ENCODE measurements at regions not wholly inside any gene's neighbourhood (a gene's known extent, or its start where the extent isn't known, plus 50 kb on each side); places are given as distances from the start of the nearest gene placed in this dataset.

DNA sequence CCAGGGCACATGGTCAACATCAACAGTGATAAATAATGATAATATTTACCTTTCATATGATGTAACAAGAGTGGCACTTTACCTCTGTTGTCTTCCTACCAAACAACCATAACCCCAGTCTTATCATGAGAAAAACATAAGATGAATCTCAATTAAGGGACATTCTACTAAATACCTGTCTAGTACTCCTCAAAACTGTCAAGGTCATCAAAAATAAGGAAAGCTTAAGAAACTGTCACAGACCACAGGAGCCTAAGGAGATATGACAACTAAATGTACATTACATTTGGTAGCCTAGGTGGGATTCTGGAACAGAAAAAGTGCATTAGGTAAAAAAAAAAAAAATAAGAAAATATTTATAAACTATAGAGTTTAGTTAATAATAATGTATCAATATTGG, 118.1 kb downstream of the CCDC34 start:
- Mint-ChIP-seq H3K27me3 (peaks cover 0 to 39% (median 19%) of the 10 kb centered on the region in 5 donors), H3K4me3 (no peak overlapping the region), H3K4me1 (no peaks in the 10 kb centered on the region), H3K9me3 (no peaks in the 10 kb centered on the region), H3K36me3 (no peaks in the 10 kb centered on the region), H3K27ac (no peak overlapping the region)
- CTCF ChIA-PET = no interaction called here
- H3K27me3 ChIP-seq (ENCODE audit: control insufficient read depth in 2 of 2, insufficient read depth in 2 of 2, low read length in 2 of 2) = no peaks in the 10 kb centered on the region
- no peaks in the 10 kb centered on the region for H3K9me3 ChIP-seq (ENCODE audit: control insufficient read depth in 2 of 3, low read length in 3 of 3)
- H3K27ac ChIP-seq (ENCODE audit: low read depth, low read length) = no peak overlapping the region
- POLR2A ChIA-PET = no interaction called here
- intact Hi-C loops (cut with micrococcal nuclease) = no loop called here
- ATAC-seq (no peak), DNase-seq (no peak)
- H3K4me3 ChIP-seq (ENCODE audit: low read length) = no peak overlapping the region
- no peaks in the 10 kb centered on the region for H3K4me1 ChIP-seq (ENCODE audit: control insufficient read depth in 2 of 2, insufficient read depth in 2 of 2, low read length in 2 of 2)
- no peaks in the 10 kb centered on the region for H3K36me3 ChIP-seq (ENCODE audit: control insufficient read depth in 2 of 3, insufficient read depth in 3 of 3, low read length in 3 of 3)

GRCh38 chr11:27242591-27242990, 120.4 kb downstream of the CCDC34 start:
- Histone ChIP-seq H3K4me1 (ENCODE audit: control insufficient read depth in 2 of 2, insufficient read depth in 2 of 2, low read length in 2 of 2) (no peaks in the 10 kb centered on the region), H3K4me3 (ENCODE audit: low read length) (no peak overlapping the region), H3K36me3 (ENCODE audit: control insufficient read depth in 2 of 3, insufficient read depth in 3 of 3, low read length in 3 of 3) (no peaks in the 10 kb centered on the region), H3K27ac (ENCODE audit: low read depth, low read length) (no peak overlapping the region), H3K9me3 (ENCODE audit: control insufficient read depth in 2 of 3, low read length in 3 of 3) (no peaks in the 10 kb centered on the region), H3K27me3 (ENCODE audit: control insufficient read depth in 2 of 2, insufficient read depth in 2 of 2, low read length in 2 of 2) (no peaks in the 10 kb centered on the region)
- POLR2A ChIA-PET = no interaction called here
- intact Hi-C loops (cut with micrococcal nuclease) = no loop called here
- CTCF ChIA-PET = no interaction called here
- Mint-ChIP-seq H3K36me3 (no peaks in the 10 kb centered on the region), H3K9me3 (peaks cover 0 to 2% (median 0%) of the 10 kb centered on the region in 11 donors), H3K4me3 (no peak overlapping the region), H3K4me1 (no peaks in the 10 kb centered on the region), H3K27ac (no peak overlapping the region), H3K27me3 (peaks cover 0 to 35% (median 19%) of the 10 kb centered on the region in 5 donors)
- DNase-seq = no peak
- no peak for ATAC-seq

DNA sequence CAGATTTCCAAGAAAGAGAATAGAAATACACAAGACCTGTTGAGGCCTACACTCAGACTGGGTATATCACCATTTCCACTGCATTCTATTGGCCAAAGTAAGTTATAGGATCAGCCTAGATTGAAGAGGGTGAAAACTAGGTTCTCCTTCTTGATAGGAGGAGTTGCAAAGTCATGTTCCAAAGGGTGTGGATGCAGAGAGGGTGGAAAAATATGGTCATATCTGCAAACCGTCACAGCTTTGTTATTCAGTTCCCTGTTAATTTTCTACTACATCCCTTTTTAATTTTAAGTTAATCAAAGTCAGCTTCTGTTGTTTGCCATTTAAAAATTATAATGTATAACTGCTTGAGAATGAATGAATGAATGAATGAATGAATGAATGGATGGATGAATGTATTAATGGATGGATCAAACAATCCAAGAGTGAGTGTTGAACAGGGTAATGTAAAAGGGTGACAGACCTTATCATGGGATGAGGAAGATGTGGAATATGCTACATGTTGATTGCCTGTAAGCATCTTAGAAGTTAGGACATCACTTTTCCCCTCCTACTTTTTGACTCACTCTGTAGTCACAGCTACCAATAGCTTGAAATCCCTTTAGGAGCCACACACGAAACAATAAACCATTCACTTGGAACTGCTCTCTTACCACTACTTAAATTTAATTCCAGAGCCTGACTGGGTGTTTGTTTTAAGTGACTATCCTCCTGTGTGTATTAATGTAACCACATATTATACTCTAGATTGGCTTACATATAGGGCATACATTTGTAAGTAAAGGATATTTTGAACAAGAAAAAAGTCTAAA, 121.5 kb downstream of the CCDC34 start:
- no peak for ATAC-seq
- intact Hi-C loops (cut with micrococcal nuclease) = no loop called here
- Histone ChIP-seq H3K27ac (ENCODE audit: low read depth, low read length) (no peak overlapping the region), H3K27me3 (ENCODE audit: control insufficient read depth in 2 of 2, insufficient read depth in 2 of 2, low read length in 2 of 2) (no peaks in the 10 kb centered on the region), H3K36me3 (ENCODE audit: control insufficient read depth in 2 of 3, insufficient read depth in 3 of 3, low read length in 3 of 3) (no peaks in the 10 kb centered on the region), H3K4me1 (ENCODE audit: control insufficient read depth in 2 of 2, insufficient read depth in 2 of 2, low read length in 2 of 2) (no peaks in the 10 kb centered on the region), H3K4me3 (ENCODE audit: low read length) (no peak overlapping the region), H3K9me3 (ENCODE audit: control insufficient read depth in 2 of 3, low read length in 3 of 3) (no peaks in the 10 kb centered on the region)
- Mint-ChIP-seq H3K4me1 (no peaks in the 10 kb centered on the region), H3K27me3 (peaks cover 0 to 30% (median 13%) of the 10 kb centered on the region in 5 donors), H3K9me3 (peaks cover 0 to 2% (median 0%) of the 10 kb centered on the region in 11 donors), H3K27ac (no peak overlapping the region), H3K4me3 (no peak overlapping the region), H3K36me3 (no peaks in the 10 kb centered on the region)
- POLR2A ChIA-PET = no interaction called here
- CTCF ChIA-PET = no interaction called here
- DNase-seq = no peak

- peaks cover 0 to 23% (median 13%) of the 10 kb centered on the region in 5 donors for H3K27me3 Mint-ChIP-seq
- POLR2A ChIA-PET = no interaction called here
- no peak overlapping the region for H3K4me3 ChIP-seq (ENCODE audit: low read length)
- DNase-seq (no peak), ATAC-seq (no peak)
- H3K36me3 Mint-ChIP-seq = no peaks in the 10 kb centered on the region
- no peaks in the 10 kb centered on the region for H3K4me1 ChIP-seq (ENCODE audit: control insufficient read depth in 2 of 2, insufficient read depth in 2 of 2, low read length in 2 of 2)
- no peaks in the 10 kb centered on the region for H3K36me3 ChIP-seq (ENCODE audit: control insufficient read depth in 2 of 3, insufficient read depth in 3 of 3, low read length in 3 of 3)
- H3K27me3 ChIP-seq (ENCODE audit: control insufficient read depth in 2 of 2, insufficient read depth in 2 of 2, low read length in 2 of 2) = no peaks in the 10 kb centered on the region
- CTCF ChIA-PET = no interaction called here
- no peak overlapping the region for H3K4me3 Mint-ChIP-seq
- H3K9me3 ChIP-seq (ENCODE audit: control insufficient read depth in 2 of 3, low read length in 3 of 3) = no peaks in the 10 kb centered on the region
- H3K27ac ChIP-seq (ENCODE audit: low read depth, low read length) = no peak overlapping the region
- H3K4me1 Mint-ChIP-seq = no peaks in the 10 kb centered on the region
- H3K9me3 Mint-ChIP-seq = peaks cover 0 to 2% (median 0%) of the 10 kb centered on the region in 11 donors
- no peak overlapping the region for H3K27ac Mint-ChIP-seq
- intact Hi-C loops (cut with micrococcal nuclease) = no loop called here
Measured at GRCh38 chr11:27239305-27239942, 123.6 kb downstream of the CCDC34 start.

- H3K36me3 Mint-ChIP-seq = no peaks in the 10 kb centered on the region
- peaks cover 0 to 18% (median 8%) of the 10 kb centered on the region in 5 donors for H3K27me3 Mint-ChIP-seq
- no peak for ATAC-seq
- H3K27me3 ChIP-seq (ENCODE audit: control insufficient read depth in 2 of 2, insufficient read depth in 2 of 2, low read length in 2 of 2) = no peaks in the 10 kb centered on the region
- ChIA-PET POLR2A (no interaction called here), CTCF (no interaction called here)
- no peaks in the 10 kb centered on the region for H3K9me3 ChIP-seq (ENCODE audit: control insufficient read depth in 2 of 3, low read length in 3 of 3)
- H3K4me1 ChIP-seq (ENCODE audit: control insufficient read depth in 2 of 2, insufficient read depth in 2 of 2, low read length in 2 of 2) = no peaks in the 10 kb centered on the region
- no peak for DNase-seq
- H3K4me3 ChIP-seq (ENCODE audit: low read length) = no peak overlapping the region
- intact Hi-C loops (cut with micrococcal nuclease) = no loop called here
- no peaks in the 10 kb centered on the region for H3K36me3 ChIP-seq (ENCODE audit: control insufficient read depth in 2 of 3, insufficient read depth in 3 of 3, low read length in 3 of 3)
- no peak overlapping the region for H3K27ac ChIP-seq (ENCODE audit: low read depth, low read length)
- peaks cover 0 to 2% (median 0%) of the 10 kb centered on the region in 11 donors for H3K9me3 Mint-ChIP-seq
- no peaks in the 10 kb centered on the region for H3K4me1 Mint-ChIP-seq
- H3K4me3 Mint-ChIP-seq = no peak overlapping the region
- H3K27ac Mint-ChIP-seq = no peak overlapping the region
Measured at GRCh38 chr11:27238811-27239210, 124.2 kb downstream of the CCDC34 start.

DNA sequence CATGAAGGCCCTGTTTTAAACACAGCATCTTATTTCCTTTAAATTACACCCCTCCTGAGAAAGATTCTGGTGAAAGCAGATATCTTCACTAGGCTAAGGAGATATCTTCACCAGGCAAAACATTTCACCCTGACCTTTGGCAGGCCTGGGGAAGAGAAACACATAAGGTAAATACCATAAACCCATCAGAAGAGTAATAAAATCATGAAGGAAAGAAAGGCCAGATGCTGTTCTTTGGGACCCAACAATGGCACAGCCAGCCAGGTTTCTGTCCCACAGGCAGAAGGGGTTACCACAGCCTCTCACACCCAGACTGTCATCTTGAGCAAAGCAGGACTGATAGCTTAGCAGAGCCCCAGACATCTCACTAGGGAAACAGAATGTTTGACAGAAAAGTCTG, 125.4 kb downstream of the CCDC34 start:
- ChIA-PET CTCF (no interaction called here), POLR2A (no interaction called here)
- intact Hi-C loops (cut with micrococcal nuclease) = no loop called here
- DNase-seq (no peak), ATAC-seq (no peak)
- no peak overlapping the region for H3K4me3 Mint-ChIP-seq
- H3K9me3 ChIP-seq (ENCODE audit: control insufficient read depth in 2 of 3, low read length in 3 of 3) = no peaks in the 10 kb centered on the region
- H3K9me3 Mint-ChIP-seq = peaks cover 0 to 2% (median 0%) of the 10 kb centered on the region in 11 donors
- H3K36me3 ChIP-seq (ENCODE audit: control insufficient read depth in 2 of 3, insufficient read depth in 3 of 3, low read length in 3 of 3) = no peaks in the 10 kb centered on the region
- no peak overlapping the region for H3K4me3 ChIP-seq (ENCODE audit: low read length)
- H3K4me1 ChIP-seq (ENCODE audit: control insufficient read depth in 2 of 2, insufficient read depth in 2 of 2, low read length in 2 of 2) = no peaks in the 10 kb centered on the region
- peaks cover 0 to 16% (median 0%) of the 10 kb centered on the region in 5 donors for H3K27me3 Mint-ChIP-seq
- no peaks in the 10 kb centered on the region for H3K36me3 Mint-ChIP-seq
- no peaks in the 10 kb centered on the region for H3K27me3 ChIP-seq (ENCODE audit: control insufficient read depth in 2 of 2, insufficient read depth in 2 of 2, low read length in 2 of 2)
- peaks cover 0 to 3% (median 0%) of the 10 kb centered on the region in 7 donors for H3K4me1 Mint-ChIP-seq
- H3K27ac Mint-ChIP-seq = no peak overlapping the region
- no peak overlapping the region for H3K27ac ChIP-seq (ENCODE audit: low read depth, low read length)

DNA sequence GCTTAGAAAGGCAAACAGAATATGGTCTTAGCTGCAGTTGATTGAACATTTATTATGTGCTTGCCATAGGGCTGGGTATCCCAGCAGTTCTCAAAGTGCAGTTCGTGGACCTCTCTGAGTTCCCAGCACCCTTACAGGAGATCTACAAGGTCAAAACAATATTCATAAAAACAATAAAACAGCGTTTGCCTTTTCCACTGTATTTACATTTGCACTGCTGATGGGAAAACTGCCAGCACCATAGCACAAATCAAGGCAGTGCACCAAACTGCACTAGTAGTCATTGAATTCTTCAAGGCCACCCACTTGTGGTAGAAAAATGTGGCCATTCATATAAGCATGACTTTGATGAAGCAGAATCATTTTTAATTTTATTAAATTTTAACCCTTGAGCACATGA, 128.1 kb downstream of the CCDC34 start:
- H3K36me3 Mint-ChIP-seq = no peaks in the 10 kb centered on the region
- no peak for DNase-seq
- H3K4me1 ChIP-seq (ENCODE audit: control insufficient read depth in 2 of 2, insufficient read depth in 2 of 2, low read length in 2 of 2) = no peaks in the 10 kb centered on the region
- no peak overlapping the region for H3K27ac Mint-ChIP-seq
- no peak for ATAC-seq
- peaks cover 0 to 2% (median 0%) of the 10 kb centered on the region in 11 donors for H3K9me3 Mint-ChIP-seq
- peaks cover 0 to 3% (median 0%) of the 10 kb centered on the region in 7 donors for H3K4me1 Mint-ChIP-seq
- H3K9me3 ChIP-seq (ENCODE audit: control insufficient read depth in 2 of 3, low read length in 3 of 3) = no peaks in the 10 kb centered on the region
- H3K27me3 ChIP-seq (ENCODE audit: control insufficient read depth in 2 of 2, insufficient read depth in 2 of 2, low read length in 2 of 2) = no peaks in the 10 kb centered on the region
- H3K4me3 Mint-ChIP-seq = no peak overlapping the region
- H3K27ac ChIP-seq (ENCODE audit: low read depth, low read length) = no peak overlapping the region
- H3K4me3 ChIP-seq (ENCODE audit: low read length) = no peak overlapping the region
- CTCF ChIA-PET = no interaction called here
- POLR2A ChIA-PET = no interaction called here
- intact Hi-C loops (cut with micrococcal nuclease) = no loop called here
- H3K36me3 ChIP-seq (ENCODE audit: control insufficient read depth in 2 of 3, insufficient read depth in 3 of 3, low read length in 3 of 3) = no peaks in the 10 kb centered on the region
- peaks cover 0 to 15% (median 0%) of the 10 kb centered on the region in 5 donors for H3K27me3 Mint-ChIP-seq
